GM18520 (cell line): ENCODE measurements at regions not wholly inside any gene's neighbourhood (a gene's known extent, or its start where the extent isn't known, plus 50 kb on each side); places are given as distances from the start of the nearest gene placed in this dataset.
"Not testable (repeated sequence)": the region's sequence is repeated elsewhere in the genome, so short reads cannot be mapped to it uniquely, and the experiment has no call there.

Experiments
- ATAC-seq: cut with Tn5 transposase; IDR thresholded peaks from one replicate; pipeline ENCODE4 v1.9.1; 2021; ENCODE audit not compliant: unreplicated experiment

DNA sequence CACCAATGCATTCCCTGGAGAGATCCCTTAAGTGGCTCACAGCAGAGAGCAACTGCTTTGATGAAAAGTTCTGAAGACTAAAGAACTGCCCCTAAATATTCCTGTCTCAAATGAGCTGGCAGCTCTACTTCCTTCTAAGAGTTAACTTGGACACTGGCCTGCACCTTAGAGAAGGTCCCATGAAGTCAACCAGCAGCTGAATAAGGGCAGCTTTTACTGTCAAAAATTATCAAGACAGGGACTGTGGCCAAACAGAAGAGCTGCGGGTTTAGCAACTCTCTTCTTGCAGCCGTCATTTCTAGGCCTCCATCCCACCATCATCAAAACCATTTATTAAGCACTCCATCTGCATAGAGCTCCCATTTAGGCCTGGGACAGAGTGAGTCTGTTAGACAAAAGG lies 491.1 kb upstream of the TSHZ3 start:
- ATAC-seq = no peak

DNA sequence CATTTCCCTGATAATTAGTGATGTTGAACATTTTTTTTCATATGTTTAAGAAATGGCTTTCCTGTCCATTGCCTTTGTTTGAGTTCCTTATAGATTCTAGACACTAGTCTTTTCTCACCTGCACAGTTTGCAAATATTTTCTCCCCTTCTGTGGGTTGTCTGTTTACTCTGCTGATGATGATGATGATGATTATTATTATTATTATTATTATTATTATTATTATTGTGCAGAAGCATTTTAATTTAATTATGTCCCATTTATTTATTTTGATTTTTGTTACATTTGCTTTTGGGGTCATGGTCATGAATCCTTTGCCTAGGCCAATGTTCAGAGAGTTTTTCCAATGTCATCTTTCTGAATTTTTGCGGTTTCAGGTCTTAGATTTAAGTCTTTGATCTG lies 492.5 kb upstream of the TSHZ3 start:
- ATAC-seq = no peak

DNA sequence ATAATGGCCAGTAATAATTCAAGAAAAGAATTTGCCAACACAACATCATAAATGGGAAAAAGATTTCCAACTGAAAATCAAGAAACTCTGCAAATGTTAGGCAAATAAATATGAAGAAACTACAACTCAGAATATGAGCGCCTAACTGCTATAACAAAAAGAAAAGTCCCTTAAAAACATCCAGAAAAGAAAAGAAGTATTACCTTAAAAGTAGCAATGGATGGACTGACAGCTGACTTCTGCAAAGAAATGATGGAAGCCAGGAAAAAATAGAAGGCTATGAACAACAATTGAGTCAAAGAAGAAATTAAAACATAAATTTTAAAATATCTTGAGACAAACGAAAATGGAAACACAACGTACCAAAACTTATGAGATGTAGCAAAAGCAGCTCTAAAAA lies 482.3 kb upstream of the ZNF507 start:
- no peak for ATAC-seq

DNA sequence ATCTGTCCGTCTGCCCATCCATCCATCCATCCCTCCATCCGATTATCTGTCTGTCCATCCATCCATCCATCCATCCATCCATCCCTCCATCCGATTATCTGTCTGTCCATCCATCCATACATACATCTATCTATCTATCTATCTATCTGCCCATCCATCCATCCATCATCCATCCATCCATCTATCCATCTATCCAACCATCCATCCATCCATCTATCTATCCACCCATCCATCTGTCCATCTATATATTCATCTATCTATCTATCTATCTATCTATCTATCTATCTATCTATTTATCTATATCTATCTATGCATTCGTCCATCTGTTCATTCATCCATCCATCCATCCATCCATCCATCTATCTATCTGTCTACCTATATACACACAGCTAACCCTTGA lies 471.1 kb upstream of the ZNF507 start:
- ATAC-seq = no peak

DNA sequence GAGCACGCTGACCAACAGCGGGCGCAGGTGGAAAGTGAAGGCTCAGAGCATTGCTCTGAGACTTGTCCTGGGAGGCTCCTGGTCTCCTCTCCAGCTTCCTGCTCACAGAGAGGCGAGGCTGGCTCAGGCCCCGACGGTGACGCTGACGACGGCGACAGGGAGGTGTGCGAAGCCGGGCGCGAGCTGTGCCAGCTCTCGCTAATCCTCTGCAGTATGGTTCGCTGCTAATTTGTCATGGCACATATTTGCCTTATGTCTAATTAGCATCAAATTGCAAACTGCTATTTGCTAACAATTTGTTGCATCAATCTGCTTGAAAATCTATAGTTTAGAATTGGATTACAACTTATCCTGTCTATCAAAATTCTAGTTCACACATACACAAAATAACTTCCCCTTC lies 469.8 kb upstream of the ZNF507 start:
- ATAC-seq = no peak

DNA sequence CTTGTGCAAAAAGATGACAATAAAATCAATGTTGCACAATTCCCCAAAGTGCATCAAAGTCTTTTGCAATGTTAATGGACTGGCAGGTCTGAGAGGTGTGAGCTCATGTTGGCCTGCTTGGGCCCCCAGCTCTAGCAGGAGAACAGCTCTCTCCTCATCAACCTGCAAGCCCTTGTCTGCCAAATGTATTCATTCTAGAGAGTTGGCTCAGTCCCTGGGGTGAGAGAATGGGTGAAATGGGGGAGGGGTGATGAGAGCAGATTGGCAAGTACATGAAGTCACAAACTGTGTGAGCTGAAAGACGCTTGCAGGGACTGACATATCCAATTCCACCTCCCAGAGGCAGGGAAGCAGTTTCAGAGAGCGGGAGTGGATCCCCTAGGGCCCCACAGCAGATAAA lies 465.1 kb upstream of the ZNF507 start:
- no peak for ATAC-seq

DNA sequence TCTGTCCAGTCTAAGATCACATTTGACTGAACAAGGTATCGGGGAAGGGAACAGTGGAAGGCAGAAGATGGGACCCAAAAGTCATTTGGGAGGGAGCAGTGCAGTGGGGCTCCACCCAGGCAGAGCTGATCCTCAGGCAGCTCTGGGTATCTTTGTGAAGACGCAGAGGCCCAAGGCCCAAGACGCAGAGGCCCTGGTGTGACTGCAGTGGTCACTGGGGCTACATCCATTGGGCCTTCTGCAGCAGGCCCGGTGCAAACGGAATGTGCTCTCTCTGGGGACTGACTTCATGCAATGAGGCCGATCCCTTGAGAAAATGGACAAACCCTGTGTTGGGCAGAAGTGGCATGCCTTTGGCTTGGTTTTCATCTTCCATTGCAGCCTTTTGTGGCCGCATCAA lies 463.4 kb upstream of the ZNF507 start:
- ATAC-seq = no peak

DNA sequence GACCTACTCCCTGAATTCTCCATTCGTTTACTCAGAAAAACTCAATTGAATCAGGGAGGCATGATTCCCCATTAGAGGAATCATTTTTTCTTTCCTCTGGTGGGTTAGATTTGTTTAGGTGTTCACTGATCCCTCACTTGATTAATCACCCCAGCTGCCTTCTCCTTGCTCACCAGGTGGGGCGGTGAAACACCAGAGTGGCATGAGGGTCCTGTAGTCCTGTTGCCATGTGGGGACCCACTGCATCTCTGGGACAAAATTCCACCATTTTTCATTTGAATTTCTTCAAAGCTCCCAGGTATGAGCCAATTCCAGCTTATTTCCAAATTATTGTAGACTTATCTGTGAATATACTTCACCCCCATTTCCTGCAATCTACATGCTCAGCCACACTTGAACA lies 462.7 kb upstream of the ZNF507 start:
- ATAC-seq = no peak

DNA sequence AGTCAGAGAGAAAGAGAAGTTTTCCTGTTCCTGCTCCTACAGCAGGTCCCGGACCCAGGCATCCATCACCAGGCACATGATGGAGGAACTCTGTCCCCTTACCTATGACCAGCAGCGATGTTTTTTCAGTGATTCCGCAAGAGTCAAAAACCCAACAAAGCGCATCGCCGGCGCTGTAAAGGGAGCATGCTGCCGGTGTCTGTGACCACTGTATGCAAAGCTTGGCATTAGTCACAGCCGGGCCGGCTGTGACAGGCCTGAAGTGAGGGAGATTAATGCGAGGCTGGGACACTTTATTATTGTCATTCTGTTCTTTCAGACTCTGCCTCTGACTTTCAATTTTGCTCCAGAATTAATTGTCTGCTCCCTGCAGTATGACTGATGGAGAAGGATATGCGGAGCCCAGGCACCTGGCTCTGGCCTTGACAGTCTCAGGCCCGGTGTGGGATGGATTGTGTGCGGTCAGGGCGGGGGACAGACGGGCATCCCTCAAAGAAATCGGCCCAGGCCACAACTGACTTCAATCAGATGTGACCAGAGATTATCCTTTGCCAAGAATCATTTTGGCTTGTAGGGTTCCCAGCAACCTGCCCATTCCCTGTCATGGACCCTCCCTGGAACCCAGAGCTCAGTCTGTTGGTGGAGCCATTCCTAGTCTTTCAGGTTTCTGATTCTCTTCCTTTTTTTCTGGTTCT lies 462.0 kb upstream of the ZNF507 start:
- no peak for ATAC-seq

DNA sequence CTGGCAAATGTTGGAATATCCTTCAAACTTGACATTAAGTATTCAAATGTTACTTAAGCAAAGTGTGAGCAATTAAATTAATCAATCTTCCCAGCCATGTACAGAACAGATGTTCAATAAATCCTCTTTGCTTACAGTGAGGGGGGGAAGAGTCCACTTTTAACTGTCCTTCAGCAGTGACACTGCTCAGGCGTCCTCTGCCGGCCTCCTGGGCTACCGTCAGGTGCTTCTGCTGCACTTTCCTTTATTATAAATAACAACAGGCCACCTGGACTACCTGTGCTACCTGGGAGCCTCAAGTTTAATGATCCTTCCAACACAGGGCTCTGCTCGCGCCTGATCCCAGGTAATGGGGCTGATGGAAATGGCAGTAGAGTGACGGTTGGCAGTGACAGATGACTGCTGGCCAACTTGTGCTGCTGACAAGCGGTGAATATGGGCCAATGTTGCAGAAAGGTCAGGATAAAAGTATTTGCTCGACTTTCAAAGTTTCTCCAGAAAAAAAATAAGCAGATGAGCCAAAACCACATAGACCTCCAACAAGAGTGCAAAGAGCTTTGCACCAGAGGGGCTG lies 460.0 kb upstream of the ZNF507 start:
- no peak for ATAC-seq

DNA sequence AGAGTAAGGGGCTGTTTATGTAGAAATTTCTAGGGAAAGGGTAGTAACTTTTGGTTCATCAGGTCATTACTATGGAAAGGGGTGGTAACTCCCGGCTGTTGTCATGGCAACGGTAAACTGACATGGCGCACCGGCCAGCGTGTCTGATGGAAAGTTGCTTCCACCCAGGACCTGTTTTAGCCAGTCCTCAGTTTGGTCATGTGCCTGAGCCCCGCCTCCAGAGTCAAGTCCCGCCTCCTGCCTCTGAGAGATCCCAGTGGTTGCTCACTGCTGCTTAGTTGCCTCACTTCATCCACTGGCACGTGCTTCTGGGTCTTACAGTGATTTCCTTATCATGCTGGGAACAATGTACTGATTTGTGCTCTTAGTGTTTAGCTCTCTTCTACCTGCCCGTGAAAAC lies 455.2 kb upstream of the ZNF507 start:
- no peak for ATAC-seq

DNA sequence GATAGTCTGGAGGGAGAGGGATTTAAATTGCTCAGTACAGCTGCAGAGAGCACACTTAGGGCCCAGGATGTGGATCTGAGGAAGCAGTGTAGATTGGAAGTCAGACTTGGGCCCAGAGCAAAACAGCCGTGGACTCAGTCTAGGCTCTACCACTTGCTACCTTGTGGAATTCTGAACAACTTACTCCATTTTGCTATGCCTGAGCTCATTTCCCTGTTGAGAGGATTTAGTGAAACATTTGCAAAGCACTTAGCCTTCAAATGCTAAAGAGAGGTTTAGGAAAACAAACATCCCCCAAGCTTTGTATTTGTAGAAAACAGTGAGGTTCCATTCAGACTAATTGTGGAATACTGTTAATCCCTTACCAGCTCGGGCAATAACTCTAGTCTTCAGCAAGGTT lies 453.4 kb upstream of the ZNF507 start:
- no peak for ATAC-seq

DNA sequence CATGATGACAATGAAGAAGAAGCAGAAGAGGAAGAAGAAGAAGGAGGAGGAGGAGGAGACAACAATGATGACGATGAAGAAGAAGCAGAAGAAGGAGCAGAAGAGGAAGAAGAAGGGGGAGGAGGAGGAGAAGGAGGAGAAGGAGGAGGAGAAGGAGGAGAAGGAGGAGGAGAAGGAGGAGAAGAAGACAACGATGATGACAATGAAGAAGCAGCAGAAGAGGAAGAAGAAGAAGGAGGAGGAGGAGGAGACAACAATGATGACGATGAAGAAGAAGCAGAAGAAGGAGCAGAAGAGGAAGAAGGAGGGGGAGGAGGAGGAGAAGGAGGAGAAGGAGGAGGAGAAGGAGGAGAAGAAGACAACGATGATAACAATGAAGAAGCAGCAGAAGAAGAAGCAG lies 451.9 kb upstream of the ZNF507 start:
- ATAC-seq = not testable (repeated sequence)

DNA sequence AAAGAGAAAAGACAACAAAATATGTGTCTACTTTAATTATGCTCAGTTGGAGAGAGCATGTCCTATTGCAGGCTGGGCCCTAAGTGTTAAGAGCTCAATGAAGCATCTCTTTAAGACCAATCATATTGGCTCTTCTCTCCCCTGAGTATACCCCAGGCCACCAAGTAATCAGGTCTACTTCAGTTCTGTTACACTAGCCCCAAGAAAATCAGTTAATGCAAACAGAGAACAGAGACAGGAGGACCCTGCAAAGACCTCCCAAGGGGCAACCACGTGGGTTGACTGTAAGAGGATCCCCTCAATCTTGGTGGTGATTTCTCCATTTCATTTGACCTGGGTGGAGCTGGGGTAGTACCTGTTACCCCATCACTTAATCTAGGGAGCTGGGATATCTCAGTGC lies 451.0 kb upstream of the ZNF507 start:
- no peak for ATAC-seq

DNA sequence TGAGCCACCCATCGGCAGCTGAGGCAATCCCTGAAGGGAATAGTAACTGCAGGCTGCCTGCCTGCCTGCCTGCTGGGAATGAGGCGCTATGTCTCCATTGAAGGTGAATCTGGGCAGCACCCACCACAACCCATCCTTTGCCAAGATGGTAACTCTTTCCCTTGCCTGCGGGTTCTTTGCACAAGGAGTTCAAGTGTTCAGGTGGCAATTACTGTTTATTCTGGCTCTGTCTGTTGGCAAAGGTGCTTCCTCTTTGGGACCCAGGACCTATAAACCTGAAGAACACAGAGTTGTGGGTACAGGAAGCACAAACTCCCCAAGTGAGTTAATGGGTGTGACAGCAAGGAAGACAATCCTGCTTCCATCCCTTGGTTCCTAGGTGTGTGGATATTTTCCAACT lies 448.1 kb upstream of the ZNF507 start:
- ATAC-seq = no peak

DNA sequence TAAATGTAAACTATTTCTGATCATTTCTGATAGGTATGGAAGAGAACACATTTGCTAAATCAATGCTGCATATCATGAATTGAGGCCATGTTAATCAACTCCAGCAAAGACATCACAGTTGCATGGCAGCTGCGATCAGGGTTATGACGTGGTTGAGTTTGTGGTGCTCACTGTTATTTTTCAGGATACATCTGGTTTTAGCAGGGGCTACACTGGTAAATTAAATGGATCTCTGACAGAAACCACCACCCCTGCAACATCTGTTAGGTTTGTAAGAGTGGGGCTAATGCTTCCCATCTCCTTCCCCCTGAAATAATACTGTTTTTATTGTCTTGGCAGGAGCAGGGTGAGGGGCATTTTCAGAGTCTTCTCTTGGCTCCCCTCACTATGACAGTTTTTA lies 444.4 kb upstream of the ZNF507 start:
- no peak for ATAC-seq

DNA sequence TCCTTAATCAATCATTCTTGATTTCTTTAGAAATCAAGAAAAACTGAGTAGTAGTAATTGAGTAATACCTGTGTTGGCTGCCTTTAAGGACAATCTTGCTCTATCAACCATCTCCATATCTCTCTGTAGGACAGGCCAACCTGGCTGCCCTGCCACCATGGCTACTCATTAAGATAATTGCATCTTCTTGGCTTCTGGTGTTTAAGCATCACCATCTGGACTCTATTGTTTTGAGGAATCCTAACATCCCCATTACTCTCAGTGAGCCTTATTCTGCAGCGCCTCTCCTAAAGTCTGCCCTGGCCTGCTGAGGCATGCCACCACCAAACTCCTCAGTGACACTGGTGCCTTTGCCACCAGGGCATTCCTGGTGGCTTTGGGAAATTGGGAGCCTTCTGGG lies 442.6 kb upstream of the ZNF507 start:
- ATAC-seq = no peak

DNA sequence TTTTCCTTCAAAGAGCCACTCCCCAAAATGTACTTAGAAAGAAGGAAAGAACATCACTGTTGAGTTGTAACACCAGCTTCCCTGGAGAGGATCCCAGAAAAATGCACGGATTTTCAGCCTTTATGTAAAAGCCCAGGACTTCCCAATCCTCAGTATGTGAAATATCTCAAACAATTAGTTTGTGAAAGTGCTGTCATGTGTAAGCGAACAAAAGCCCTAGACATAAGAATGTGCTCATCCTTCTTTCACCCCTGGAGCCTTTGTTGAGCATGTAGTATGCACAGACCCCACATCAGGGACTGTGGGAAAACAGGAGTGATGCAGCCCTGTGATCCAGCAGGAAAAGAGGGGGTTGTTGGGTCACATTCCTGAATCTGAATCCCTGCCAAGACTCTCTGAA lies 441.4 kb upstream of the ZNF507 start:
- no peak for ATAC-seq

DNA sequence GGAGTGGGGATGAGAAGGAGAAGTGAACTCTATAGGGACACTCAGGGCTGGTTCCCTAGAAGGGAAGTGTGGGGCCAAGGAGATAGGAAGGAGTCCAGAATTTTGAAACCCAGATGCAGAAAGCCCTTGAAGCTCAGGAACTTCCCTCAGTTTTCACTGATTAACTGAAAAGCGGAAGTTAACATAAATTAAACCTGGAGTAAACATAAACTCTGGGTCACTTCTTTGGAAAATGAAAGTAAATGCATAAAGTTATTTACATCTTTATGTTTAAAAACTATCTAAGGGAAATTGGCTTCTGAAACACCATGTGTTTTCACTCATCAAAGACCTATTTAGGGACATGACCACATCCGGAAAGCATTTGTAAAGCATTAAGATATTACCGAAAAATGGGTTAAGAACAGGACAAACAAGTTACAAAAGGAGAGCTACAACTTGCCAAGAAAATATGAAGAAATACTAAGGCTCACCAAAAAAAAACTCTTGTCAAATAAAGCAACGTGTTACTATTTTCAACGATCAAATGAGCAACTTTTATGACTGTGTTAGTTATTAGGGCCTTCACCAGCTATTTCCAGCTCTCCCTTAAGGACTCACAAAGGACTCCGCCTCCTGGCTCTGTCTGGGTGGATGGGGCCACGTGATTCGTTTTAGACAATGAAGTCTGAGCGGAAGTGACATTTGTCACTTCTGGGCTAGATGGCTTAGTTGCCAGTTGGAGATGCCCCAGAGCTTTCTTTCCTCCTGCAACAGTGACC lies 439.1 kb upstream of the ZNF507 start:
- no peak for ATAC-seq

DNA sequence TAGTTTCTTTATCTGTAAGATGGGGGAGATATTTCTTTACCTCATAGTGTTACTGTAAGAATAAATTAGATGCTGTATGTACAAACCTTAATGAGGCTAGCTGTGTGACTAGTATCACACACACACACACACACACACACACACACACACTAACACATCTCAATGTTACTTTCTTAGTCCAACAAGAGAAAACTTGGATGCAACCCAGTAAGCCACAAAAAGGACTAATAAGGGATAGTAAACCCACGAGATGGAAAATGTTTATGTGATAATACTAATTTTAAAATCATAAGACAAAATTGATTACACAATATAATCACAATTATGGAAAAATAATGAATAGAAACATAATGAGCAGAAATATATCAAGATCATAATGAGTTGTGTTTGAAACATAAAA lies 437.7 kb upstream of the ZNF507 start:
- no peak for ATAC-seq

DNA sequence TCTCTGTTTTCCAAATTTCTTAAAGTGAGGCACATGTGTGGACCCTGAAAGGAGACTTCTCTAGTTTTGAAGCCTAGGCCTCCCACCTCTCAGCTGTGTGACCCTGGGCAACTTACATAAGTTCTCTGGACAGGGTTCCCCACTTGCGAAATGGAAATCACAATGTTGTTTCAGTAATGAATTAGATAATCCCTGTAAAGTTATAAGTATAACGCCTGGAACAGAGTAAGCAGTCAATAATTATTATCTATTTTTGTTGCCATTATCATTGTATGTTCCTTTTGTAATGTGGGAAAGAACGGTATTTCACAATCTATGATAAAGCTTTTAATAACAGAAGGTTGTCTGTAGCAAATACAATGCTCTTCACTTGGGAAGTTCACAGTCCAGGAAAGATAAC lies 437.3 kb upstream of the ZNF507 start:
- no peak for ATAC-seq

DNA sequence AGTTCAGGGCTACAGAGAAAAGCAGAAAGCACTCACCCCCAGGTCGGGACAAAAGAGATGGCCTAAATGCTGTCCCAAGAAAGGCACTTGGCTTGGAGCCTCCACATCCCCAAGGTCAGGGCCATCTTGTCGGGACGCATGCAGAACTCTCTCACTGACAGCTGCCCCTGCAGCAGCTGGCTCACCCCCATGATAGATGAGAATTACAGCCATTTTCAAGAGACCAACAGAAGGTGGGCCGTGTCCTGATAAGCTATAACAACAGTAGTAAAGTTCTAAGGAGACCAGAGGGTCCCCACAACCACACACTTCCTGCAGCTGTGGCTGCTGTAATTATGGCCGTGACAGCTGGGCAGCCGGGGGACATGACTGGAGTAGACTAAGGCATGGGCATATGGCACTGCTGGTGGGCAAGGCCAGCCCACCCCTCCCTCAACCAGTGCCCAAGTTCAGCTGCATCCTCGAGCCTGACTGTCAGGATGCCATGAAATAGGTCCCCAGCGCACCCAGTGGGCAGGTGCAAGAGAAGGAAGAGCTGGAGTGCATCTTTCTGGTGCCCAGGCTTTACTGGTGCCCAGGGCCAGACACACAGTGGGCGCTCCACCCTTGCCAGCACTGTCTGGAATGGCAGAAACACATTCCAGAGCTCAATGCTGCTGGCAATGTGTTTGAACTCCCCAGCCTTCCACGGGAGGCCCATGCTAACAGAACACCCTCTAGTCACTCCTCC lies 436.7 kb upstream of the ZNF507 start:
- ATAC-seq = no peak
